DOHH2 (cell line): ENCODE measurements at regions not wholly inside any gene's neighbourhood (a gene's known extent, or its start where the extent isn't known, plus 50 kb on each side); places are given as distances from the start of the nearest gene placed in this dataset.

Source experiments
- H3F3A ChIP-seq: fragments of 200-600 bp; sonication (generic), shearing (Covaris generic); 2 replicates; pipeline ENCODE4 v1.6.0; 2016; ENCODE audit warnings: antibody characterized with exemption, mild to moderate bottlenecking; ENCODE audit not compliant: control insufficient read depth, insufficient read depth
- H3K27ac ChIP-seq: fragments of 200-600 bp; sonication (generic); 2 replicates; pipeline ENCODE4 v1.5.1; 2014; ENCODE audit warnings: low read depth, mild to moderate bottlenecking, low read length, moderate library complexity
- H3K27me3 ChIP-seq: fragments of 200-600 bp; sonication (generic); 2 replicates; pipeline ENCODE4 v1.6.1; 2014; ENCODE audit warnings: mild to moderate bottlenecking, low read length, mixed read lengths; ENCODE audit not compliant: control insufficient read depth
- H3K36me3 ChIP-seq: fragments of 200-600 bp; sonication (generic); 2 replicates; pipeline ENCODE4 v1.6.1; 2014; ENCODE audit warnings: mild to moderate bottlenecking, low read length, moderate library complexity, mixed read lengths; ENCODE audit not compliant: control insufficient read depth
- H3K4me1 ChIP-seq: fragments of 200-600 bp; sonication (generic); 2 replicates; pipeline ENCODE4 v1.6.1; 2014; ENCODE audit warnings: mild to moderate bottlenecking, low read length, mixed read lengths; ENCODE audit not compliant: control insufficient read depth
- H3K4me2 ChIP-seq: fragments of 200-600 bp; sonication (generic); 2 replicates; pipeline ENCODE4 v1.6.0; 2014; ENCODE audit warnings: mild to moderate bottlenecking, low read length, moderate library complexity
- H3K4me3 ChIP-seq: fragments of 200-600 bp; sonication (generic); 2 replicates; pipeline ENCODE4 v1.5.1; 2014; ENCODE audit warnings: mild to moderate bottlenecking, low read length, mixed read lengths
- H3K79me2 ChIP-seq: fragments of 200-600 bp; sonication (generic); 2 replicates; pipeline ENCODE4 v1.6.1; 2014; ENCODE audit warnings: mild to moderate bottlenecking, low read length, mixed read lengths; ENCODE audit not compliant: control insufficient read depth
- H3K9me2 ChIP-seq: fragments of 200-600 bp; sonication (generic); replicated peaks from 2 replicates; pipeline ENCODE4 v1.6.1; 2014; ENCODE audit warnings: mild to moderate bottlenecking, low read length, mixed read lengths; ENCODE audit not compliant: control insufficient read depth
- H3K9me3 ChIP-seq: fragments of 200-600 bp; sonication (generic); 2 replicates; pipeline ENCODE4 v1.6.1; 2014; ENCODE audit warnings: antibody characterized with exemption, low read length, mixed read lengths; ENCODE audit not compliant: control insufficient read depth, insufficient read depth
- H4K20me1 ChIP-seq: fragments of 200-600 bp; sonication (generic); 2 replicates; pipeline ENCODE4 v1.6.0; 2014; ENCODE audit warnings: low read depth, mild to moderate bottlenecking, antibody characterized with exemption, low read length, moderate library complexity; ENCODE audit not compliant: control insufficient read depth, insufficient read depth
- EZH2phosphoT487 ChIP-seq: fragments of 200-600 bp; sonication (generic); IDR thresholded peaks from 2 replicates; pipeline ENCODE4 v1.6.1; 2017; ENCODE audit warnings: borderline replicate concordance, mild to moderate bottlenecking, antibody characterized with exemption, low read length, moderate library complexity, mixed read lengths
- TF ChIP-seq, protein P1 (sequence below): fragments of 200-600 bp; sonication (generic); IDR thresholded peaks from one replicate; pipeline ENCODE4 v1.5.1; 2014; ENCODE audit warnings: antibody characterized with exemption, mild to moderate bottlenecking, low read depth, low read length; ENCODE audit not compliant: poor library complexity, severe bottlenecking

DNA sequence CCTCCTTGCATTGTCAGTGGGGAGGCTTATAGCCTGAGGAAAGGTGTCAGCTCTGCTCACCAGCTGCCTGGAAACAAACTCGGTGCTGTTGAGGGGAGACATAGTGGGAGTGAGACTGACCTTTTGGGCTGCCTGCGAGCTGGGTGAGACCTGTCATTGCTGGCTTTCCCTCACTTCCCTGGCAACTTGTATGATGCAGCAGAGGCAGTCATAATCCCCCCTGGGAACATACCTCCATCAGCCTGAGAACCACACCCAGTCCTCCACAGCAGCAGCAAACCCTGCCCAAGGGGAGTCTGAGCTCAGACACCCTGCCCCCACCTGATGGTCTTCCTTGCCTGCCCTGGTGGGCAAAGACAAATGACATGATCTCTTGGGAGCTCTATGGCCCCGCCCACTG is 521.2 kb upstream of the IMPG1 start:
- Histone ChIP-seq H3K9me2 (no peaks in the 10 kb centered on the region), H4K20me1 (no peaks in the 10 kb centered on the region), H3K27ac (no peak overlapping the region), H3K79me2 (no peaks in the 10 kb centered on the region), H3K36me3 (no peaks in the 10 kb centered on the region), H3K4me1 (no peaks in the 10 kb centered on the region), H3K4me2 (no peak overlapping the region), H3K4me3 (no peak overlapping the region), H3F3A (no peaks in the 10 kb centered on the region), H3K9me3 (no peaks in the 10 kb centered on the region), H3K27me3 (no peaks in the 10 kb centered on the region)
- TF ChIP-seq, protein P1, sequence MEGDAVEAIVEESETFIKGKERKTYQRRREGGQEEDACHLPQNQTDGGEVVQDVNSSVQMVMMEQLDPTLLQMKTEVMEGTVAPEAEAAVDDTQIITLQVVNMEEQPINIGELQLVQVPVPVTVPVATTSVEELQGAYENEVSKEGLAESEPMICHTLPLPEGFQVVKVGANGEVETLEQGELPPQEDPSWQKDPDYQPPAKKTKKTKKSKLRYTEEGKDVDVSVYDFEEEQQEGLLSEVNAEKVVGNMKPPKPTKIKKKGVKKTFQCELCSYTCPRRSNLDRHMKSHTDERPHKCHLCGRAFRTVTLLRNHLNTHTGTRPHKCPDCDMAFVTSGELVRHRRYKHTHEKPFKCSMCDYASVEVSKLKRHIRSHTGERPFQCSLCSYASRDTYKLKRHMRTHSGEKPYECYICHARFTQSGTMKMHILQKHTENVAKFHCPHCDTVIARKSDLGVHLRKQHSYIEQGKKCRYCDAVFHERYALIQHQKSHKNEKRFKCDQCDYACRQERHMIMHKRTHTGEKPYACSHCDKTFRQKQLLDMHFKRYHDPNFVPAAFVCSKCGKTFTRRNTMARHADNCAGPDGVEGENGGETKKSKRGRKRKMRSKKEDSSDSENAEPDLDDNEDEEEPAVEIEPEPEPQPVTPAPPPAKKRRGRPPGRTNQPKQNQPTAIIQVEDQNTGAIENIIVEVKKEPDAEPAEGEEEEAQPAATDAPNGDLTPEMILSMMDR, result no peak
- no peak for TF ChIP-seq EZH2phosphoT487

DNA sequence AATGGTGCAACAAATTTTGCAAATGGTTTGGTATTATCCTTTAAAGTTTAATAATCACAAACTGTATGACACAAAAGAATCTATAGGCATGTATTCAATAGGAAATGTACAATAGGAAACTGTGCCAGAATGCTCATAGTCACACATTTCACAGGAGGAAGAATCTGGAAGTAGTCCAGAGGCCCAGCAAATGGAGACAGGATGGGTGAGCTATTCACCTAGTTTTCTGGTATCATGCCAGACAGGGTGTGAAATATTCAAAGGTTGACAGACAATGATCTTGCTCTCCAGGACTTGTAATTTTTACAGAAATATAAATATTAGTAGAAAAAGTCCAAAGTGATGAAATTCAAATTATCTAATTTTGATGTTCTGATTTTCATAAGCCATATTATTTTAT is 520.1 kb upstream of the IMPG1 start:
- no peak overlapping the region for H3K27ac ChIP-seq
- H3K4me2 ChIP-seq, result no peak overlapping the region
- H3K79me2 ChIP-seq, result no peaks in the 10 kb centered on the region
- no peaks in the 10 kb centered on the region for H4K20me1 ChIP-seq
- H3K9me3 ChIP-seq, result no peaks in the 10 kb centered on the region
- H3K4me3 ChIP-seq, result no peak overlapping the region
- no peaks in the 10 kb centered on the region for H3F3A ChIP-seq
- H3K9me2 ChIP-seq, result no peaks in the 10 kb centered on the region
- no peaks in the 10 kb centered on the region for H3K36me3 ChIP-seq
- no peaks in the 10 kb centered on the region for H3K4me1 ChIP-seq
- H3K27me3 ChIP-seq, result no peaks in the 10 kb centered on the region
- TF ChIP-seq, protein P1, result no peak
- no peak for TF ChIP-seq EZH2phosphoT487

DNA sequence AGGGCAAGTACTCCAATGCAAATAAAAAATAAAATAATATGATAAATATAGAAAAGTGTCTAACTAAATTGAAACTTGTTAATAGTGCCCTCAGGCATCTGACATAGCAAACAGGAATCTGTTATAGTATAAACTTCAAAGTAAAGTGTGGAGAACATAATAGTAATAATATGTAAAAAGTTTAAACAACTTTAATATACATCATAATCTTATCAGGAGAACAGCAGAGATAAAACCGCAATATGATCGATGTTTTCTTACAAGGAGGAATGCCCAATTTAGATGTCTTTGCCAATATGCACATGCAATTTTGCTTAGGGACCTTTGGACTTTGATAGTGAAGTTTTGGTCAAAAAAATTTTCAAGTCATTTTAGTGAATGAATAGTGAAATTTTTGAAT is 514.8 kb upstream of the IMPG1 start:
- Histone ChIP-seq H3F3A (no peaks in the 10 kb centered on the region), H3K4me2 (no peak overlapping the region), H3K27me3 (no peaks in the 10 kb centered on the region), H3K4me1 (no peaks in the 10 kb centered on the region), H3K4me3 (no peak overlapping the region), H4K20me1 (no peaks in the 10 kb centered on the region), H3K9me2 (no peaks in the 10 kb centered on the region), H3K9me3 (no peaks in the 10 kb centered on the region), H3K36me3 (no peaks in the 10 kb centered on the region), H3K27ac (no peak overlapping the region), H3K79me2 (no peaks in the 10 kb centered on the region)
- TF ChIP-seq, protein P1, result no peak
- TF ChIP-seq EZH2phosphoT487, result no peak

DNA sequence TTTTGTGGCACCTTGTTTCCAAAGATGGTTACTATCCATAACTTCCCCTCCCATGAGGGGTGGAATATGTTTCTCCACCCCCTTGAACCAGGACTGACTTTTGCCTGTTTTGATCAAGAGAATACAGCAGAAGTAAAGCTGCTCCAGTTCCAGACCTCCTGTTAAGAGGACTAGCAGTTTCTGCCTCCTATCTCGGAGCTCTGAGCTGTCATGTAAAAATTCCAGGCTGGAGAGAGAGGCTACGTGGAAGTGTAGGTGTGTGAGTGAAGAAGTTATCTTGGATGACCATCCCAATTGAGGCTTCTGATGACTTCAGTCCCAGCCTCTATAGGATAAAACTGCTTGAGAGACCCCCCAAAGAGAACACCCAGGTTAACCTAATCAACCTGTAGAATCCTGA is 511.7 kb upstream of the IMPG1 start:
- no peak overlapping the region for H3K27ac ChIP-seq
- TF ChIP-seq, protein P1, result no peak
- TF ChIP-seq EZH2phosphoT487, result no peak
- H3K9me3 ChIP-seq, result no peaks in the 10 kb centered on the region
- no peak overlapping the region for H3K4me2 ChIP-seq
- H3K4me1 ChIP-seq, result no peaks in the 10 kb centered on the region
- no peaks in the 10 kb centered on the region for H3K9me2 ChIP-seq
- H3K36me3 ChIP-seq, result no peaks in the 10 kb centered on the region
- H3K79me2 ChIP-seq, result no peaks in the 10 kb centered on the region
- H4K20me1 ChIP-seq, result no peaks in the 10 kb centered on the region
- H3F3A ChIP-seq, result no peaks in the 10 kb centered on the region
- H3K4me3 ChIP-seq, result no peak overlapping the region
- no peaks in the 10 kb centered on the region for H3K27me3 ChIP-seq
